Mucosa of descending colon (tissue), 3 donors: ENCODE measurements at regions not wholly inside any gene's neighbourhood (a gene's known extent, or its start where the extent isn't known, plus 50 kb on each side); places are given as distances from the start of the nearest gene placed in this dataset.
A peak's percentile ranks its signal among the peaks of the same experiment; 100 is the strongest.

Experiments
- ATAC-seq: fragments of 200-7000 bp; cut with Tn5 transposase; one replicate; pipeline ENCODE4 v1.9.1; 2020; ENCODE audit warnings: mild to moderate bottlenecking, moderate library complexity
- DNase-seq, 3 donors: peaks; one replicate each; pipeline ENCODE4 v3.0.0-alpha.2; 2020
- H3K36me3 ChIP-seq: fragments of 200-600 bp; one replicate; pipeline ENCODE4 v1.8.0; 2021; ENCODE audit warnings: low read depth, mild to moderate bottlenecking
- H3K4me1 ChIP-seq: fragments of 200-600 bp; one replicate; pipeline ENCODE4 v1.8.0; 2021; ENCODE audit warnings: low read depth, mild to moderate bottlenecking
- H3K4me3 ChIP-seq: fragments of 200-600 bp; one replicate; pipeline ENCODE4 v1.8.0; 2021; ENCODE audit warnings: mild to moderate bottlenecking
- H3K9me3 ChIP-seq: fragments of 200-600 bp; one replicate; pipeline ENCODE4 v1.8.0; 2021; ENCODE audit warnings: mild to moderate bottlenecking
- intact Hi-C, 2 donors: fragments of 100-400 bp; cut with DNase I in 1 of 2; cut with micrococcal nuclease in 1 of 2; formaldehyde crosslinking; loops; one replicate each; pipeline versions ENCODE4 v1.11.0 to v1.11.1; 2022; cut with DNase I, micrococcal nuclease
- TF ChIP-seq, protein P1 (sequence below): fragments of 200-600 bp; IDR thresholded peaks from one replicate; pipeline ENCODE4 v1.8.0; 2022; ENCODE audit warnings: antibody characterized with exemption, mild to moderate bottlenecking
- donor health status: DM: no; HTN: no; CAD: no; lungs with moderate emphysema.
- donor health status: DM: no; HTN: no; CAD: no.
- donor health status: DM: no; HTN: yes; CAD: no.

- Histone ChIP-seq H3K36me3 (no peaks in the 10 kb centered on the region), H3K9me3 (no peaks in the 10 kb centered on the region), H3K4me1 (peaks cover 4% of the 10 kb centered on the region), H3K4me3 (no peak overlapping the region)
- ATAC-seq (no peak), DNase-seq (no peak)
- intact Hi-C loops: loop anchor here in 1 of 2 donors (10.0 kb wide), 1 partner anchor 167 kb away; no protein-coding TSS in a partner anchor
- TF ChIP-seq, protein P1, sequence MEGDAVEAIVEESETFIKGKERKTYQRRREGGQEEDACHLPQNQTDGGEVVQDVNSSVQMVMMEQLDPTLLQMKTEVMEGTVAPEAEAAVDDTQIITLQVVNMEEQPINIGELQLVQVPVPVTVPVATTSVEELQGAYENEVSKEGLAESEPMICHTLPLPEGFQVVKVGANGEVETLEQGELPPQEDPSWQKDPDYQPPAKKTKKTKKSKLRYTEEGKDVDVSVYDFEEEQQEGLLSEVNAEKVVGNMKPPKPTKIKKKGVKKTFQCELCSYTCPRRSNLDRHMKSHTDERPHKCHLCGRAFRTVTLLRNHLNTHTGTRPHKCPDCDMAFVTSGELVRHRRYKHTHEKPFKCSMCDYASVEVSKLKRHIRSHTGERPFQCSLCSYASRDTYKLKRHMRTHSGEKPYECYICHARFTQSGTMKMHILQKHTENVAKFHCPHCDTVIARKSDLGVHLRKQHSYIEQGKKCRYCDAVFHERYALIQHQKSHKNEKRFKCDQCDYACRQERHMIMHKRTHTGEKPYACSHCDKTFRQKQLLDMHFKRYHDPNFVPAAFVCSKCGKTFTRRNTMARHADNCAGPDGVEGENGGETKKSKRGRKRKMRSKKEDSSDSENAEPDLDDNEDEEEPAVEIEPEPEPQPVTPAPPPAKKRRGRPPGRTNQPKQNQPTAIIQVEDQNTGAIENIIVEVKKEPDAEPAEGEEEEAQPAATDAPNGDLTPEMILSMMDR: no peak
Measured at GRCh38 chr12:13367973-13368372, 171.4 kb downstream of the EMP1 start.

DNA sequence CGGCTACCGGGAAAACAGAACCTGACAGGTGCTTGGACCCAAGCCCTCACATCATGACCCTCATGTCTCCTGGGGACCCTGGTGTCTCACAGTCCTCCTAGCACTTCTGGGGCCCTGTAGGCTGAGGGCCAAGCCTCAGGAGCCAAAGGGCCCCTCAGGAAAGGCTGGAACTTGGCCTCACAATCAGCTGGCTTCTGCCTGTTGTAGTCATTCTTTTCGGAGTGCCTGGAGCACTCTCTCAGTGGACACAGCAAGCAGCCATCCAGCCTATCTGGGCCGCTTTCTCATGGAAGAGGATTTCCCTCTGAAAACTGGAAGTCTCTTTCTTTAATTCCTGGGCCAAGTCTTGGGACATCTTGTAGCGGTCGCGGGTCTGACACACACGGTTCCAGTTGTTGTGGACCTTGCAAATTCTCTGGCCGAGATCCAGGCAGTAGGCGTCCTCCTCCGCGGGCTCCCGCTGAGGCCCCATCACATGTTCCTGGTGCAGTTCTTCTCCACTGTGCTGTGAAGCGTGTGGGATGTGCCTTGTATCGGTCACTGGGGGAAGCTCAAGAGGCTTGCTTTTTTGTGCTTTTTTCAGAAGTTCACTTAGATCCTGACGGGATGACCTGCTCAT, 169.3 kb downstream of the EMP1 start:
- DNase-seq: no peak
- intact Hi-C loops: loop anchor here in 1 of 2 donors (10.0 kb wide), 1 partner anchor 169 kb away; no protein-coding TSS in a partner anchor
- TF ChIP-seq, protein P1: no peak

GRCh38 chr12:13362260-13362841, 165.8 kb downstream of the EMP1 start:
- TF ChIP-seq, protein P1: peak; percentile 55
- H3K4me3 ChIP-seq: no peak overlapping the region
- H3K36me3 ChIP-seq: no peaks in the 10 kb centered on the region
- peak; percentile 100 for ATAC-seq
- peak; percentile 63 to 89 (median 83) for DNase-seq
- H3K9me3 ChIP-seq: no peaks in the 10 kb centered on the region
- H3K4me1 ChIP-seq: no peaks in the 10 kb centered on the region
- intact Hi-C loops: loop anchor here (5.0 to 10.0 kb wide), 2 partner anchors 172 to 175 kb away; no protein-coding TSS in a partner anchor

More for the DNA sequence above, 169.3 kb downstream of the EMP1 start:
- ATAC-seq: no peak
- Histone ChIP-seq H3K4me3 (no peak overlapping the region), H3K9me3 (no peaks in the 10 kb centered on the region), H3K36me3 (no peaks in the 10 kb centered on the region), H3K4me1 (no peaks in the 10 kb centered on the region)

GRCh38 chr12:13359636-13360035, 163.1 kb downstream of the EMP1 start:
- Histone ChIP-seq H3K4me1 (no peaks in the 10 kb centered on the region), H3K9me3 (no peaks in the 10 kb centered on the region), H3K36me3 (no peaks in the 10 kb centered on the region), H3K4me3 (no peak overlapping the region)
- DNase-seq: no peak
- TF ChIP-seq, protein P1: no peak
- no peak for ATAC-seq
- intact Hi-C loops: loop anchor here (5.0 to 10.0 kb wide), 2 partner anchors 175 to 178 kb away; no protein-coding TSS in a partner anchor

- DNase-seq: no peak
- no peaks in the 10 kb centered on the region for H3K9me3 ChIP-seq
- TF ChIP-seq, protein P1: no peak
- no peaks in the 10 kb centered on the region for H3K36me3 ChIP-seq
- no peak for ATAC-seq
- H3K4me1 ChIP-seq: no peaks in the 10 kb centered on the region
- intact Hi-C loops: no loop called here
- H3K4me3 ChIP-seq: no peak overlapping the region
Measured at GRCh38 chr12:13358391-13358905, 161.9 kb downstream of the EMP1 start.
